Astrocyte (in vitro differentiated cells and primary cell): ENCODE measurements at regions not wholly inside any gene's neighbourhood (a gene's known extent, or its start where the extent isn't known, plus 50 kb on each side); places are given as distances from the start of the nearest gene placed in this dataset.

Source experiments
- DNase-seq: peaks from one replicate; pipeline ENCODE4 v3.0.0-alpha.2; 2010; ENCODE audit warnings: low read depth
- FAIRE-seq: peaks from 2 replicates; lab custom pipeline; 2011; peaks lifted over from hg19 to GRCh38; lab: Jason Lieb, UNC
- H2AFZ ChIP-seq: 2 replicates; pipeline ENCODE4 v1.6.0; 2012; ENCODE audit warnings: low read depth, low read length, inconsistent platforms
- H3K27ac ChIP-seq: 2 replicates; pipeline ENCODE4 v1.5.1; 2011; ENCODE audit warnings: low read depth, low read length, inconsistent platforms
- H3K27me3 ChIP-seq: 2 replicates; pipeline ENCODE4 v1.6.0; 2011; ENCODE audit warnings: low read length, inconsistent platforms; ENCODE audit not compliant: insufficient read depth
- H3K36me3 ChIP-seq: 2 replicates; pipeline ENCODE4 v1.5.1; 2011; ENCODE audit warnings: low read length, inconsistent platforms; ENCODE audit not compliant: insufficient read depth
- H3K4me1 ChIP-seq: 2 replicates; pipeline ENCODE4 v1.5.1; 2011; ENCODE audit warnings: low read length, inconsistent platforms; ENCODE audit not compliant: insufficient read depth
- H3K4me2 ChIP-seq: 2 replicates; pipeline ENCODE4 v1.6.0; 2012; ENCODE audit warnings: low read length, inconsistent platforms
- H3K4me3 ChIP-seq: 2 replicates; pipeline ENCODE4 v1.5.1; 2011; ENCODE audit warnings: low read depth, mild to moderate bottlenecking, low read length, inconsistent platforms; ENCODE audit not compliant: insufficient read depth
- H3K79me2 ChIP-seq: 2 replicates; pipeline ENCODE4 v1.6.0; 2012; ENCODE audit warnings: mild to moderate bottlenecking, low read length, inconsistent platforms; ENCODE audit not compliant: insufficient read depth
- H3K9ac ChIP-seq: 2 replicates; pipeline ENCODE4 v1.6.0; 2012; ENCODE audit warnings: mild to moderate bottlenecking, low read length, inconsistent platforms
- H3K9me3 ChIP-seq: 2 replicates; pipeline ENCODE4 v1.5.1; 2012; ENCODE audit warnings: low read depth, mild to moderate bottlenecking, low read length, inconsistent platforms; ENCODE audit not compliant: insufficient read depth
- H4K20me1 ChIP-seq: 2 replicates; pipeline ENCODE4 v1.6.0; 2012; ENCODE audit warnings: low read length, inconsistent platforms; ENCODE audit not compliant: insufficient read depth
- H3K27ac Mint-ChIP-seq: one replicate; pipeline ENCODE4 v1.8.0; 2021; ENCODE audit warnings: mild to moderate bottlenecking, mixed read lengths; ENCODE audit not compliant: unreplicated experiment
- H3K27me3 Mint-ChIP-seq: one replicate; pipeline ENCODE4 v1.8.0; 2021; ENCODE audit warnings: low read depth, mixed read lengths; ENCODE audit not compliant: unreplicated experiment
- H3K36me3 Mint-ChIP-seq: one replicate; pipeline ENCODE4 v1.8.0; 2021; ENCODE audit warnings: low read depth, mixed read lengths; ENCODE audit not compliant: unreplicated experiment
- H3K4me1 Mint-ChIP-seq: one replicate; pipeline ENCODE4 v1.8.0; 2021; ENCODE audit warnings: low read depth, mixed read lengths; ENCODE audit not compliant: unreplicated experiment
- H3K4me3 Mint-ChIP-seq: one replicate; pipeline ENCODE4 v1.8.0; 2021; ENCODE audit warnings: mild to moderate bottlenecking, moderate library complexity, mixed read lengths; ENCODE audit not compliant: unreplicated experiment
- H3K9me3 Mint-ChIP-seq: one replicate; pipeline ENCODE4 v1.8.0; 2021; ENCODE audit warnings: mild to moderate bottlenecking, mixed read lengths; ENCODE audit not compliant: unreplicated experiment
- CTCF ChIP-seq: IDR thresholded peaks from 2 replicates; pipeline ENCODE4 v1.5.1; 2011; ENCODE audit warnings: low read depth, mild to moderate bottlenecking, inconsistent platforms, low read length, moderate library complexity; ENCODE audit not compliant: insufficient read depth
- EZH2 ChIP-seq: IDR thresholded peaks from 2 replicates; pipeline ENCODE4 v1.6.1; 2012; ENCODE audit warnings: mild to moderate bottlenecking, low read length, inconsistent platforms; ENCODE audit not compliant: insufficient read depth

- FAIRE-seq: no peak
- no peak overlapping the region for H3K4me3 ChIP-seq
- H3K36me3 Mint-ChIP-seq: no peaks in the 10 kb centered on the region
These were observed 258.4 kb upstream of the SP8 start for GRCh38 chr7:21044913-21045568.

DNA sequence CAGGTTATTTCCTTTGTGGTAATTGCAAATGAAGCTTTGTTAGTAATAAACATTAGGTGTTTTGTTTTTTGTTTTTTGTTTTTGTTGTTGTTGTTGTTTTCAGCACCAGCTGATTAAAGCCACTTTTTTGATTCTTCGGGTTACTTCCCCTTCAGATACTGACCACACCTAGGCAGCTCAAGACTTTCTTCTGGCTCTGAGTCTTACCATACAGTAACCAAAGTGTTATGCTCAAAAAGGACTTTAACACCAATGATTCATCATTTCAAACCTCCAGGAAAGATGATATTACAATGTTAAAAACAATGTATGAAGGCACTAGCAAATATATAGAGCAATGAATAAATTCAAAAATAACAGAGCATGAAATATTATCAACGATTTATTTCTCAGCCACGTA lies 265.2 kb upstream of the SP8 start:
- no peak overlapping the region for H3K27ac Mint-ChIP-seq
- H2AFZ ChIP-seq: no peak overlapping the region
- DNase-seq (no peak), FAIRE-seq (no peak)
- H3K27me3 ChIP-seq: no peaks in the 10 kb centered on the region
- H3K4me3 Mint-ChIP-seq: no peak overlapping the region
- no peaks in the 10 kb centered on the region for H4K20me1 ChIP-seq
- TF ChIP-seq CTCF: no peak
- no peak for TF ChIP-seq EZH2
- no peaks in the 10 kb centered on the region for H3K9me3 ChIP-seq
- H3K79me2 ChIP-seq: no peaks in the 10 kb centered on the region
- H3K4me2 ChIP-seq: no peak overlapping the region
- H3K27ac ChIP-seq: no peak overlapping the region
- H3K36me3 Mint-ChIP-seq: no peaks in the 10 kb centered on the region
- no peaks in the 10 kb centered on the region for H3K36me3 ChIP-seq
- no peaks in the 10 kb centered on the region for H3K27me3 Mint-ChIP-seq
- no peaks in the 10 kb centered on the region for H3K4me1 ChIP-seq
- H3K9ac ChIP-seq: no peak overlapping the region
- H3K9me3 Mint-ChIP-seq: peaks cover 5% of the 10 kb centered on the region
- H3K4me1 Mint-ChIP-seq: no peaks in the 10 kb centered on the region
- no peak overlapping the region for H3K4me3 ChIP-seq

More at GRCh38 chr7:21044913-21045568, 258.4 kb upstream of the SP8 start:
- TF ChIP-seq EZH2: no peak
- TF ChIP-seq CTCF: no peak
- Histone ChIP-seq H3K4me2 (no peak overlapping the region), H4K20me1 (no peaks in the 10 kb centered on the region), H3K9me3 (peaks cover 2% of the 10 kb centered on the region), H3K79me2 (no peaks in the 10 kb centered on the region), H3K27ac (no peak overlapping the region), H3K9ac (no peak overlapping the region), H3K4me1 (no peaks in the 10 kb centered on the region), H3K27me3 (no peaks in the 10 kb centered on the region), H3K36me3 (no peaks in the 10 kb centered on the region), H2AFZ (no peak overlapping the region)
- Mint-ChIP-seq H3K4me3 (no peak overlapping the region), H3K27me3 (no peaks in the 10 kb centered on the region), H3K9me3 (peaks cover 4% of the 10 kb centered on the region), H3K4me1 (no peaks in the 10 kb centered on the region), H3K27ac (no peak overlapping the region)
- no peak for DNase-seq

DNA sequence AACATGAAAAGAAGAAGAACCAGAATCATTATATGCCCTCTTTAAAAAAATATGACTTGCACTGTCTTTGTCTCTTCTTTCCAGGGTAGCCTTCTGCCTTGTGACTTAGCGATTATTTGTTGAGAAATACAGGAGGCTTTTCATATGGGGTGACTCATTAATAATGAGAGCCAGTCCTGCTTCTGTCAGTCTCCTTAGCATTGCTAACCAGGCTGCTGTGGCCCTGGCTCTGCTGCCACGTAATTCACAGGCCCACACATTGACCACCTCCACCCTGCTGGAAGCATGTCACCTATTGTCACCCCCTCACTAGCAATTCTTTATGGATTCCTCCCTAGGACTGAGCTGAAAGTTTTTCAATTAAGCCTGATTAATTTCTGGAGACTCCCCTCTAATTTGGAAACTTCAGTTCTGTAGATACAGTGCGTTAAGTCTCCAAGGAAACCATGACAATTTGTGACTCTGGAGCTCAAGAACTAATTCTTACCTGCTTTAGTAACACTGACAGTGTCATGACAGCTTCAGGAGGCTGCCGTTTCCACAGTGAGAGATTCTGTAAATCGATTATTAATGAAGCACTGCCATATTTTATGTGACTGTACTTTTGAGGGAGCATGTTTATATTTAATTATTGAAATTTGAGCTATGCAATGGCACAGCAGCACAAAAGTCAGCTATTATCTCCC lies 267.9 kb upstream of the SP8 start:
- Histone ChIP-seq H3K9me3 (no peaks in the 10 kb centered on the region), H3K27ac (no peak overlapping the region), H3K9ac (no peak overlapping the region), H3K4me2 (no peak overlapping the region), H3K79me2 (no peaks in the 10 kb centered on the region), H4K20me1 (no peaks in the 10 kb centered on the region), H2AFZ (no peak overlapping the region), H3K4me1 (no peaks in the 10 kb centered on the region), H3K36me3 (no peaks in the 10 kb centered on the region), H3K4me3 (no peak overlapping the region), H3K27me3 (no peaks in the 10 kb centered on the region)
- Mint-ChIP-seq H3K27ac (no peak overlapping the region), H3K27me3 (peaks cover 2% of the 10 kb centered on the region), H3K36me3 (no peaks in the 10 kb centered on the region), H3K9me3 (peaks cover 7% of the 10 kb centered on the region), H3K4me1 (no peaks in the 10 kb centered on the region), H3K4me3 (no peak overlapping the region)
- FAIRE-seq (no peak), DNase-seq (no peak)
- TF ChIP-seq CTCF (no peak), EZH2 (no peak)
